Activated CD4-positive, CD25-positive, alpha-beta regulatory T cell treated with anti-CD3 and anti-CD28 coated beads, Interleukin-2, amount 50 U/mL, for 24 hours (primary cell): ENCODE measurements at regions not wholly inside any gene's neighbourhood (a gene's known extent, or its start where the extent isn't known, plus 50 kb on each side); places are given as distances from the start of the nearest gene placed in this dataset.
"Not testable (repeated sequence)": the region's sequence is repeated elsewhere in the genome, so short reads cannot be mapped to it uniquely, and the experiment has no call there.

Source experiments
- ATAC-seq, 2 donors: fragments of 150-1000 bp; cut with Tn5 transposase; one replicate each; pipeline ENCODE4 v1.10.0; 2021; ENCODE audit warnings: mild to moderate bottlenecking in 1 of 2, moderate library complexity in 1 of 2

DNA sequence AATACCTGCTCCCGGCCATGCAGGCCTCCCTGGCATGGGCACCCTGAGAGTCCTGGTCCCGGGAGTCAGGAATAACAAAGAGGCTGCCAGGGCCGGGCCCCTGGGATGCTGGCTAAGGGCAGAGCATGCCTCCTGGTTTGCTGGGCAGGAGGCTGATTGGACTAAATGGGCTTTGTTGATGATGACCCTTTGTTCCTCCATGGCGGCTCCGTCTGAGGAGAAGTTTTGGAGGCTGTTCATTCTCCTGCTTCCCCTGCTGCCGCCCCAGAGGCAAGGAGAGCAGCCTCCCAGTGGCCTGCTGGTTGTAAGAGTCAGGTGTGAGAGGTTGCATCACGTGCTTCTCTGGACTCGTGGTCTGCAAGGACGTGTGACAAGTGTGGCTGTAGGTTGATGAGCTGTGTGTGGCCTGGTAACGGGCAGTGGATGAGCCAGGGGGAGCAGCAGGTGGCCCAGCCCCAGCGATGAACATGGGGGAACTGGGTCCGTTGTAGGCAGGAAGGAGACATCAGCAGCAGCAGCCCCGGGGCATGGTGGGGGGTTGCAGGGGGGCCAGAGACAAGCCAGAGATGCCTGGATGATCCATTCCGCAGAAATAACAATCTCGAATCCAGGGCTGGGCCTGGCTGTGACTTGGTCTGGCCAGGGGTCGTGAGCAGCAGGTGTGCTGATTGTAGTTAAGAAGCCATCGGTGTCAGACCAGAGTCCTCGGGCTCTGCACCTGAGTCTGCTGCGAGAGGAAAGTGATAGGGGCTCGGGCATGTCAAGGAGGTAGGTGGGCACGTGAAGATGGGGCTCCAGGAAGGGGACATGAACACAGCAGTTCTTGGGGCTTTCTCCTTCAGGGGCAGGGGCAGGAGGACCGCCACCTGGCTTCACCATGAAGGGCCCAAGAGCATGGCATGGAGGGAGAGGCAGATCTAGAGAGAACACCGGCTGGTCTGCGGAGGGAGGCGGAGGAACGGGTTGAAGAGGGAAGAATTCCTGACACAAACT lies 101.4 kb downstream of the TNFRSF13B start:
- no peak for ATAC-seq

GRCh38 chr17:16869531-16870252 lies 102.2 kb downstream of the TNFRSF13B start:
- ATAC-seq: not testable (repeated sequence)

GRCh38 chr17:16868616-16869015 lies 103.3 kb downstream of the TNFRSF13B start:
- not testable (repeated sequence) for ATAC-seq

- not testable (repeated sequence) for ATAC-seq
Observed at GRCh38 chr17:16867545-16867944, 104.4 kb downstream of the TNFRSF13B start.

DNA sequence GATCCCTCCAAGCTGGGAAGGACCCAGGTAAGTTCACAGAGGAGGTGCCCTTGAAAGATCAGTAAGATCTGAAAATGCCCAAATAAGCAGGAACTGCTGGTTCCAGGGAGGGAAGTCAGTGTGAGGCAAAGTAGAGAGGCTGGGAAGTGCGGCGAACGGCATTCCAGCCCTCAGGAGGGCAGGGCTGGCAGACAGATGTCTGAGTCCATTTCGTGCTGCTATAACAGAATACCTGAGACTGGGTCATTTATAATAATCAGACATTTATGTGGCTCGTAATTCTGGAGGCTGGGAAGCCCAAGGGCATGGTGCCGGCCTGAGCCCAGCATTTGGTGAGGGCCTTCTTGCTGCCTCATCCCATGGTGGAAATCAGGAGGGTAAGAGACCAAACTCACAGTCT lies 105.1 kb downstream of the TNFRSF13B start:
- not testable (repeated sequence) for ATAC-seq

- ATAC-seq: no peak
Observed at GRCh38 chr17:16866436-16866835, 105.5 kb downstream of the TNFRSF13B start.

DNA sequence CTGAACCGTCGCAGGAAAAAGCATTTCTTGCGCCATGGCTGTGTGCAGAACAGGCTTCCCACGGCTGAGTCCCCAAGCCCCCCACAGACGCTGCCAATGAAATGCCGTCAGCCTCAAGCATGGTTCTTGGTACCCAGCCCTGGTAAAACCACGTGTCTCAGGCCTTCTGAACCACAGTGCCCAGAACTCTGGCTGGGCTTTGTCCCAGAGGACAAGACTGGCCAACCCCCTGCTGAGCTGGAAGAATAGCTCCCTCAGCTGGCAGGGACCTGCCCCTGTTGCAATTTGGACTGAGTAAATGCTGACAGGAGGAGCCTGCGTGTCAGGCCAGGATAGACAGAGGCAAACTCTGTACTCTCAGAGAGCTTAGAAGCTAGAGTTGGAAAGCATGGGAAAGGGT lies 106.2 kb downstream of the TNFRSF13B start:
- ATAC-seq: not testable (repeated sequence)

- peak; percentile 33 to 41 for ATAC-seq
Observed at GRCh38 chr17:16865077-16865613, 106.8 kb downstream of the TNFRSF13B start.

GRCh38 chr17:16864462-16865076 lies 107.3 kb downstream of the TNFRSF13B start:
- not testable (repeated sequence) for ATAC-seq

GRCh38 chr17:16861152-16861551 lies 110.8 kb downstream of the TNFRSF13B start:
- not testable (repeated sequence) for ATAC-seq

DNA sequence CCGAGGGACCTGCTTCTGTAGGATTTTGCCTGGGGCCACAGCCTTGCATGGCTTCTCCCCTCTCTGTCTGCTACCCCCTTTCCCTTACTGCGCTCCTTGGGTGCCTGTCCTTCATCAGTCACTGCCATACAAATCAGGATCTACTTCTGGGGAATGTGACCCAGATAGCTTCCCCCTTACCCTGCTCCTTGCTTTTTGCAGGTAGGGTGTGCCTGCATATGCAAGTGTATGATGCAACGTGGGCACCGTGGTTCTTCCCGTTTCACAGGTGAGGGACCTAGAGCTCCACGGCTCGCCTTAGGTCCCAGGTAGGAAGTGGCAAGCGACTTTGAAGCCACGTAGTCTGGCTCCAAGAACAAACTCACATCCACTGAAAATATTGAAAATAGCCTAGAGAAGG lies 111.5 kb downstream of the TNFRSF13B start:
- ATAC-seq: not testable (repeated sequence)

DNA sequence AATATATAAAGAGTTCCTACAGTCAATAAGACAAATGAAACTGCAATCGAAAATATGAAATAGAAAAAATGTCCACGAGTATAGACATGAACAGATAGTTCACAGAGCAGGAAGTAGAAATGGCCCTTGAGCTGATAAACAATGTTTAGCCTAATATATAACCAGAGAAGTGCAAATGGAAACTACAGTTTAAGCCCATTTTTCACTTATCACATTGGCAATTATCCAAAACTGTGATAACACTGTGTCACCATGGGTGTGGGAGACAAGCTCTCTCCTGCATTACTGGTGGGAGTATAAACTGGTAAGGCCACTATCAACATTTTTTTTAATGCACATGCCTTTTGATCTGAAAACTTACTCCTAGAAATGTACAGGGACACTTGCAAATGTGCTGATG lies 112.4 kb downstream of the TNFRSF13B start:
- ATAC-seq: not testable (repeated sequence)

GRCh38 chr17:16857746-16858145 lies 114.2 kb downstream of the TNFRSF13B start:
- ATAC-seq: not testable (repeated sequence)

- ATAC-seq: not testable (repeated sequence)
Observed at GRCh38 chr17:16856846-16857245, 115.1 kb downstream of the TNFRSF13B start.

DNA sequence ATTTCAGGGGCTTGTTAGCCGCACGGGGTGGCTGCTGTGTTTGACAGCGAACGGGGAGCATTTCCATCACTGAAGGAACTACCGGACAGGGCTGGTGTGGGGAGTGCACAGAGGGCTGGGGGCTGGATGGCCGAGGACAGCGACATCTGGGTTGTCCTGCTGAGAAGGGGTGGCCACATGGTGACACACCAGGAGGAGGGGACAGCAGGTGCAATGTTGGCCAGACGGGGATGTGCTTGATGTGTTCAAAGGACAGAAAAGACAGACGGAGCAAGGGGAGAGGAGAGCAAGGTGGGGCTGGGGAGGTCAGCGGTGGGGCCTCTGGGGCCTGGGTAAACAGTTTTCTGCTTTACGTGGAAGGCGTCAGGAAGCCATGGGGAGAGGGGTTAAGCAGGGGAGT lies 115.7 kb downstream of the TNFRSF13B start:
- ATAC-seq: not testable (repeated sequence)

DNA sequence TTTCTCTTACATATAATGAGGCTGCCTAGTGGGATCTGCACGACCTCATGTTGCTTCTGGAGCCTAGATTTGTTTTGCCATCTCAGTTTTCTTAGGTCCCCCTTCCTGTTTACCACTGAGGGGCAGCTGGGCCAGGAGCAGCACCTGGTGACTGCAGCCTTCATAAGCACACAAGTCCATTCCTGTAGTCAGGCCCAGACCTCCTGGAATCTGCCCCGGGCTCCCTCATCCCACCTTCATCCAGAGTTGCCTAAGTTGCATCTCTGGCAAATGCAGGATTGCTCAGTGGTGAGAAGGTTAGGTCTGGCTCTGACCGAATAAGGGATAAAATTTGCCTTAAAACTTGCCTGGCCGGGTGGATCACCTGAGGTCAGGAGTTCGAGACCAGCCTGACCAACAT lies 117.3 kb downstream of the TNFRSF13B start:
- ATAC-seq: not testable (repeated sequence)

GRCh38 chr17:16853661-16854320 lies 118.1 kb downstream of the TNFRSF13B start:
- ATAC-seq: no peak

GRCh38 chr17:16849861-16850260 lies 122.1 kb downstream of the TNFRSF13B start:
- not testable (repeated sequence) for ATAC-seq

- not testable (repeated sequence) for ATAC-seq
Observed at GRCh38 chr17:16848997-16849396, 122.9 kb downstream of the TNFRSF13B start.

DNA sequence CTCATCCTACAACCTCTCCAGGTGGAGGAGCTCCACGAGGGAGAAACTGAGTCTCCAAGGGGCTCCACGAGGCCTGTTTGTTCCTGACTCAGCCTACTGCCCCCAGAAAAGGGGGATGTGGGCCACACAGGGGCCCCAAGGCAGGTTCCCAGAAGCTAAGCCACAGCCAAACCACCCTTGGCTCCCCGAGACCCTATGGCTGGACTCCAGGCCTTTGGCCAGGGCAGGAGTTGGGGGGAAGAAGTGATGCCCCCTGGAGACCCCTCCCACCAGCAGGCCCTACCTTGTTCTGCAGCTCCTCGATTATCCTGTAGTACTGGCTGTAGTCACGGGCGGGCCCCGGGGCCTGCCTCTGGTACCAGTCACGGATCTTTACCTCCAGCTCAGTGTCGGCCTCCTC lies 126.8 kb downstream of the TNFRSF13B start:
- ATAC-seq: not testable (repeated sequence)

- ATAC-seq: not testable (repeated sequence)
Observed at GRCh38 chr17:16844669-16845068, 127.2 kb downstream of the TNFRSF13B start.

GRCh38 chr17:16843511-16843910 lies 128.4 kb downstream of the TNFRSF13B start:
- not testable (repeated sequence) for ATAC-seq
